Lower lobe of right lung (tissue), 2 donors: ENCODE measurements at regions not wholly inside any gene's neighbourhood (a gene's known extent, or its start where the extent isn't known, plus 50 kb on each side); places are given as distances from the start of the nearest gene placed in this dataset.

Experiments
- ATAC-seq, 2 donors: fragments of 200-7000 bp; cut with Tn5 transposase; one replicate each; pipeline ENCODE4 v1.9.1; 2020 to 2022; ENCODE audit warnings: mild to moderate bottlenecking in 2 of 2, moderate library complexity in 2 of 2
- DNase-seq: peaks from one replicate; pipeline ENCODE4 v3.0.0-alpha.2; 2020
- H3K27ac ChIP-seq: fragments of 200-600 bp; one replicate; pipeline ENCODE4 v1.8.0; 2022
- H3K27me3 ChIP-seq: fragments of 200-600 bp; one replicate; pipeline ENCODE4 v1.8.0; 2022; ENCODE audit warnings: low read depth
- H3K36me3 ChIP-seq: fragments of 200-600 bp; one replicate; pipeline ENCODE4 v1.8.0; 2022; ENCODE audit warnings: mild to moderate bottlenecking
- H3K4me1 ChIP-seq: fragments of 200-600 bp; one replicate; pipeline ENCODE4 v1.8.0; 2022
- H3K4me3 ChIP-seq: fragments of 200-600 bp; one replicate; pipeline ENCODE4 v1.8.0; 2022; ENCODE audit warnings: mild to moderate bottlenecking
- H3K9me3 ChIP-seq: fragments of 200-600 bp; one replicate; pipeline ENCODE4 v1.8.0; 2022
- intact Hi-C: fragments of 100-400 bp; cut with DNase I; formaldehyde crosslinking; loops from one replicate; pipeline ENCODE4 v1.11.0; 2022
- TF ChIP-seq, protein P1 (sequence below): fragments of 200-600 bp; IDR thresholded peaks from one replicate; pipeline ENCODE4 v1.8.0; 2022; ENCODE audit warnings: antibody characterized with exemption, mild to moderate bottlenecking
- donor health status: DM: no; HTN: yes; CAD: no; lungs with severe emphysema.

DNA sequence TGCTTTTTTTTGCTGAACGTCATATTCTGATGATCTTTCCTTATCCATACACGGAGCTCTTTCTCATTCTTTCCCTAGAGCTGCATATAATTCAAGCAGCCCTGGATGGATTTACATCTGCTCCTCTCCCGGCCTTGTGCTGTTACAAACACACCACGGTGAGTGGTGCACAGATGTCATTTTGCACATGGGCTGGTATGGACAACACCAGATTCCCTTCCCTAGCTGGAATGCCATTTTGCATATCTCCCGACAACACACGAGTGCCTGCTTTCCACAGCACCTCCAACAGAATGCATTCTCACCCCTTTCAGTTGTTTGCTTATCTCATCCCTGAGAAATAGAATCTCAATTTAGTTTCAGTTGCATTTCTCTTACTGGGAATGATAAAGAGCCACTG, 69.5 kb upstream of the AFDN start:
- Histone ChIP-seq H3K4me3 (no peak overlapping the region), H3K9me3 (no peaks in the 10 kb centered on the region), H3K27me3 (no peaks in the 10 kb centered on the region), H3K27ac (no peak overlapping the region), H3K36me3 (no peaks in the 10 kb centered on the region), H3K4me1 (peaks cover 20% of the 10 kb centered on the region)
- TF ChIP-seq, protein P1, sequence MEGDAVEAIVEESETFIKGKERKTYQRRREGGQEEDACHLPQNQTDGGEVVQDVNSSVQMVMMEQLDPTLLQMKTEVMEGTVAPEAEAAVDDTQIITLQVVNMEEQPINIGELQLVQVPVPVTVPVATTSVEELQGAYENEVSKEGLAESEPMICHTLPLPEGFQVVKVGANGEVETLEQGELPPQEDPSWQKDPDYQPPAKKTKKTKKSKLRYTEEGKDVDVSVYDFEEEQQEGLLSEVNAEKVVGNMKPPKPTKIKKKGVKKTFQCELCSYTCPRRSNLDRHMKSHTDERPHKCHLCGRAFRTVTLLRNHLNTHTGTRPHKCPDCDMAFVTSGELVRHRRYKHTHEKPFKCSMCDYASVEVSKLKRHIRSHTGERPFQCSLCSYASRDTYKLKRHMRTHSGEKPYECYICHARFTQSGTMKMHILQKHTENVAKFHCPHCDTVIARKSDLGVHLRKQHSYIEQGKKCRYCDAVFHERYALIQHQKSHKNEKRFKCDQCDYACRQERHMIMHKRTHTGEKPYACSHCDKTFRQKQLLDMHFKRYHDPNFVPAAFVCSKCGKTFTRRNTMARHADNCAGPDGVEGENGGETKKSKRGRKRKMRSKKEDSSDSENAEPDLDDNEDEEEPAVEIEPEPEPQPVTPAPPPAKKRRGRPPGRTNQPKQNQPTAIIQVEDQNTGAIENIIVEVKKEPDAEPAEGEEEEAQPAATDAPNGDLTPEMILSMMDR: no peak
- DNase-seq (no peak), ATAC-seq (no peak)
- intact Hi-C loops: no loop called here

- ATAC-seq (no peak), DNase-seq (no peak)
- Histone ChIP-seq H3K27me3 (no peaks in the 10 kb centered on the region), H3K9me3 (no peaks in the 10 kb centered on the region), H3K4me1 (peaks cover 20% of the 10 kb centered on the region), H3K27ac (no peak overlapping the region), H3K36me3 (no peaks in the 10 kb centered on the region), H3K4me3 (no peak overlapping the region)
- TF ChIP-seq, protein P1: no peak
- intact Hi-C loops: no loop called here
These were observed 68.9 kb upstream of the AFDN start for GRCh38 chr6:167757821-167758220.

DNA sequence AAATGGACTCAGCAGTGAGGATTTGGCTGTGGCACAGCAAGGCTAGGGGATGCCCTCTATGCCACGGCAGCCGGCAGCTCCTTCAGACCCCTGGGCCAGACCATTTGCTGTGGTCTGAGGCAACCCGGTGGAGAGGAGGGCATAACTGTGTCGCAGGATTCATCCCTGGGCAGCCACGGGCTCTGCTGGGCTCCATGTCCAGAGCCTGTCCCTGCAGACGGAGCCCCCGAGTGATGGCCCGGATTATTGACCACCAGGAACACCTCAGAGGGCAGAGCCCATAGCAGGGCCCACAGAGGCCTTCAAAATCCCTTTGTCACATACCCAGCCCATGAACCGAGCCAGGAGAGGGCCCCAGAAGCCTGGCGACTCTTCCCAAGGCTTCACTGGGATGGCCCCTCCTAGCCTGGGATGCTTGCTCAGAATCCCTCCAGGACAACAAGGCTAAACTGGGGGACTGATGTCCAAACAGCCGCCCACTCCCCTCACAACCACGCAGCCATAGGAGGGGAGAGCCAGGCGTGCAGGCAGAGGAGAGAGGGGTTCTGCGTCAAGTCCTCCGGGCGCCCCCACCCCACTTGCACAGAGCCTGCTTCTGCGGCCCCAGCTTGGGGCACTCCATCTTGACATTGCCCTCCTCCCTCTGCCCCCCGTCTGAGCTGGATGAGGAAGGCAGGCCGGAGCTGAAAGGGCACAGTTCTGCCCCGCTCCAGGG, 68.2 kb upstream of the AFDN start:
- intact Hi-C loops: no loop called here
- TF ChIP-seq, protein P1: no peak

DNA sequence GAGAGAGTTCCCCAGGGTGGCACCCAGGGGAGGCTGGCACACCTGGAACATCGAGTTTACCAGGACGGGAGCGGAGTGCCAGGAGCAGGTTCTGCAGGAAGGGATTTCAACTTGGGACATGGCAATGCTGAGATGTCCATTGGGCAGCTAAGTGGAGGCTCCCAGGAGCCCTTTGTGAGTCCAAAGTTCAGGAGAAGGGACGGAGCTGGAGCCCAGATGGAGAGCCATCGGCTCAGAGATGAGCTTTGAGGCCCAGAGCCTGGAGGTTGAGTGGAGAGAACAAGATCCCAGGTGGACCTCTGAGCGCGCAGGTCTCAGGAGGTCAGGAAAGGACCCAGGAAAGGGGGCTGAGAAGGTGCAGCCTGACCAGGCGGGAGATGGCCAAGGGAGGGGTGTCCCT, 67.5 kb upstream of the AFDN start:
- Histone ChIP-seq H3K27me3 (no peaks in the 10 kb centered on the region), H3K9me3 (no peaks in the 10 kb centered on the region), H3K27ac (no peak overlapping the region), H3K4me1 (peaks cover 20% of the 10 kb centered on the region), H3K36me3 (no peaks in the 10 kb centered on the region), H3K4me3 (no peak overlapping the region)
- no peak for DNase-seq
- ATAC-seq: no peak
- TF ChIP-seq, protein P1: no peak
- intact Hi-C loops: no loop called here

More for the DNA sequence above, 68.2 kb upstream of the AFDN start:
- DNase-seq: no peak
- ATAC-seq: no peak
- no peaks in the 10 kb centered on the region for H3K27me3 ChIP-seq
- H3K9me3 ChIP-seq: no peaks in the 10 kb centered on the region
- peaks cover 20% of the 10 kb centered on the region for H3K4me1 ChIP-seq
- H3K27ac ChIP-seq: no peak overlapping the region
- H3K36me3 ChIP-seq: no peaks in the 10 kb centered on the region
- no peak overlapping the region for H3K4me3 ChIP-seq

- H3K9me3 ChIP-seq: no peaks in the 10 kb centered on the region
- no peak overlapping the region for H3K4me3 ChIP-seq
- H3K27me3 ChIP-seq: no peaks in the 10 kb centered on the region
- no peak for DNase-seq
- no peak for ATAC-seq
- intact Hi-C loops: no loop called here
- TF ChIP-seq, protein P1: no peak
- peaks cover 20% of the 10 kb centered on the region for H3K4me1 ChIP-seq
- no peak overlapping the region for H3K27ac ChIP-seq
- no peaks in the 10 kb centered on the region for H3K36me3 ChIP-seq
These were observed 66.8 kb upstream of the AFDN start for GRCh38 chr6:167759912-167760311.
